HG02763 (cell line): ENCODE measurements at regions not wholly inside any gene's neighbourhood (a gene's known extent, or its start where the extent isn't known, plus 50 kb on each side); places are given as distances from the start of the nearest gene placed in this dataset.
"Not testable (repeated sequence)": the region's sequence is repeated elsewhere in the genome, so short reads cannot be mapped to it uniquely, and the experiment has no call there.

Experiments used
- ATAC-seq: cut with Tn5 transposase; IDR thresholded peaks from one replicate; pipeline ENCODE4 v1.9.1; 2021; ENCODE audit warnings: mild to moderate bottlenecking, moderate library complexity; ENCODE audit not compliant: unreplicated experiment

- no peak for ATAC-seq
Measured at GRCh38 chr20:29762620-29763019, 1494.8 kb upstream of the DEFB115 start.

- ATAC-seq: no peak
Measured at GRCh38 chr20:29763821-29764511, 1493.5 kb upstream of the DEFB115 start.

GRCh38 chr20:29764922-29765610, 1492.4 kb upstream of the DEFB115 start:
- not testable (repeated sequence) for ATAC-seq

- ATAC-seq: not testable (repeated sequence)
Measured at GRCh38 chr20:29778033-29778432, 1479.4 kb upstream of the DEFB115 start.

GRCh38 chr20:29781217-29781616, 1476.2 kb upstream of the DEFB115 start:
- ATAC-seq: not testable (repeated sequence)

- ATAC-seq: not testable (repeated sequence)
Measured at GRCh38 chr20:29781891-29782290, 1475.6 kb upstream of the DEFB115 start.

- ATAC-seq: not testable (repeated sequence)
Measured at GRCh38 chr20:29787456-29787855, 1470.0 kb upstream of the DEFB115 start.

- no peak for ATAC-seq
Measured at GRCh38 chr20:29790510-29790909, 1467.0 kb upstream of the DEFB115 start.

- not testable (repeated sequence) for ATAC-seq
Measured at GRCh38 chr20:29831508-29831907, 1426.0 kb upstream of the DEFB115 start.

GRCh38 chr20:29868014-29868413, 1389.5 kb upstream of the DEFB115 start:
- not testable (repeated sequence) for ATAC-seq

GRCh38 chr20:29868688-29869087, 1388.8 kb upstream of the DEFB115 start:
- not testable (repeated sequence) for ATAC-seq

- ATAC-seq: not testable (repeated sequence)
Measured at GRCh38 chr20:29871816-29872215, 1385.6 kb upstream of the DEFB115 start.

- no peak for ATAC-seq
Measured at GRCh38 chr20:29873946-29874345, 1383.5 kb upstream of the DEFB115 start.

- no peak for ATAC-seq
Measured at GRCh38 chr20:29874476-29875202, 1382.8 kb upstream of the DEFB115 start.

GRCh38 chr20:29875321-29876083, 1382.0 kb upstream of the DEFB115 start:
- ATAC-seq: not testable (repeated sequence)

- ATAC-seq: not testable (repeated sequence)
Measured at GRCh38 chr20:29876084-29876910, 1381.2 kb upstream of the DEFB115 start.

GRCh38 chr20:29876911-29877285, 1380.6 kb upstream of the DEFB115 start:
- no peak for ATAC-seq

- not testable (repeated sequence) for ATAC-seq
Measured at GRCh38 chr20:29877411-29878280, 1379.8 kb upstream of the DEFB115 start.

- ATAC-seq: no peak
Measured at GRCh38 chr20:29878281-29878741, 1379.2 kb upstream of the DEFB115 start.
